Body of pancreas (tissue), 4 donors: ENCODE measurements at regions not wholly inside any gene's neighbourhood (a gene's known extent, or its start where the extent isn't known, plus 50 kb on each side); places are given as distances from the start of the nearest gene placed in this dataset.
"Not testable (repeated sequence)": the region's sequence is repeated elsewhere in the genome, so short reads cannot be mapped to it uniquely, and the experiment has no call there.

Experiments used
- CTCF ChIP-seq, 7 experiments: fragments of 450-650 bp in 4 of 7; fragments of 200-600 bp in 3 of 7; sonication (generic) in 3 of 7; IDR thresholded peaks; one replicate each; pipeline ENCODE4 v1.5.1; 2016 to 2019; ENCODE audit warnings: antibody characterized with exemption in 7 of 7
- POLR2A ChIP-seq, 3 donors: fragments of 450-650 bp; IDR thresholded peaks; one replicate each; pipeline ENCODE4 v1.6.1; 2016; ENCODE audit warnings: antibody characterized with exemption in 3 of 3, mild to moderate bottlenecking in 2 of 3

GRCh38 chr9:85315535-85315934 is 426.2 kb downstream of the AGTPBP1 start:
- not testable (repeated sequence) for TF ChIP-seq CTCF, POLR2A (IDR thresholded peaks at IDR 0.05)
